ENCODE measurements at regions not wholly inside any gene's neighbourhood (a gene's known extent, or its start where the extent isn't known, plus 50 kb on each side); places are given as distances from the start of the nearest gene placed in this dataset.

DNA sequence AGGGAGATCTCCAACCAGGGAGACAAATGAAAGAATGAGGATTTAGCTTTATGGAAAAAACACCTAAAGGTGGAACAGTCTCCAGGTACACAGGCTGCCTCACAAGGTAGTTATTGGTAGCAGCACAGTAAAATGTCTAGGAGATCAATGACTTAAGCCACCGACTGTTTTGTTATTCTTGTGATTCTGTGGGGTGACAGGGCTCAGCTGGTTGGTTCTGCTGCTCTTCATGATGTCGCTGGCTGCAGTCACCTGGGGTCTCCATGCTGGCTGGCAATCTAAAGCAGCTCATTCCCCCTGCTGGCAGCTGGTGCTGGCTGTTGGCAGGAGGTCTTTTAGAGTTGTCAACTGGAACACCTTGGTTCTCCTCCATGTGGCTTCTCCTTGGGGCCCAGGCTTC, 69.2 kb downstream of the FOXL1 start:
- H3K4me1 ChIP-seq (ENCODE audit: low read depth), result no peaks in the 10 kb centered on the region

DNA sequence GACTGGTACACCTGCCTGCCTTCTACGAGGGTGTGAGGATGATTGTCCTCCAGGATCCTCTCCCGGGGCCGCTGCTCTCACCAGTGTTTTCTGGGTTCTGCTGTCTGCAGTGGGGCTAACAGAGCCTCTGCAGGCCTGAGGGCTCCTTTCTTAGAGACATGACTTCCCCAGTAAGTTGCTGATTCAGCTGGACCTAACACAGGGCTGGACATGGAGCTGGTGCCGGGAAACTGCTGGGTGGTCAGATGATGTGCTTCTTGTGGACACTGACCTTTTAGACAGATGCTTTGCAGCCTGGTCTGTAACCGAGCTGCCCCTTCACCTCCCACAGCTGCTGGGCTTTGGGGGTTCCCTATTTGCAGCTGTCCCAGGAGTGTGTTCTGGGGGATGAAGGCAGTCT, 71.5 kb downstream of the FOXL1 start:
- Histone ChIP-seq H3K9me3 (ENCODE audit: low read depth) (no peaks in the 10 kb centered on the region), H3K27ac (no peak overlapping the region), H3K36me3 (no peaks in the 10 kb centered on the region), H3K4me3 (no peak overlapping the region), H3K27me3 (no peaks in the 10 kb centered on the region), H3K4me1 (ENCODE audit: low read depth) (no peaks in the 10 kb centered on the region)
- no peak for DNase-seq (ENCODE audit: low read depth in 1 of 2, low spot score in 1 of 2)
- TF ChIP-seq, protein P1, sequence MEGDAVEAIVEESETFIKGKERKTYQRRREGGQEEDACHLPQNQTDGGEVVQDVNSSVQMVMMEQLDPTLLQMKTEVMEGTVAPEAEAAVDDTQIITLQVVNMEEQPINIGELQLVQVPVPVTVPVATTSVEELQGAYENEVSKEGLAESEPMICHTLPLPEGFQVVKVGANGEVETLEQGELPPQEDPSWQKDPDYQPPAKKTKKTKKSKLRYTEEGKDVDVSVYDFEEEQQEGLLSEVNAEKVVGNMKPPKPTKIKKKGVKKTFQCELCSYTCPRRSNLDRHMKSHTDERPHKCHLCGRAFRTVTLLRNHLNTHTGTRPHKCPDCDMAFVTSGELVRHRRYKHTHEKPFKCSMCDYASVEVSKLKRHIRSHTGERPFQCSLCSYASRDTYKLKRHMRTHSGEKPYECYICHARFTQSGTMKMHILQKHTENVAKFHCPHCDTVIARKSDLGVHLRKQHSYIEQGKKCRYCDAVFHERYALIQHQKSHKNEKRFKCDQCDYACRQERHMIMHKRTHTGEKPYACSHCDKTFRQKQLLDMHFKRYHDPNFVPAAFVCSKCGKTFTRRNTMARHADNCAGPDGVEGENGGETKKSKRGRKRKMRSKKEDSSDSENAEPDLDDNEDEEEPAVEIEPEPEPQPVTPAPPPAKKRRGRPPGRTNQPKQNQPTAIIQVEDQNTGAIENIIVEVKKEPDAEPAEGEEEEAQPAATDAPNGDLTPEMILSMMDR (IDR thresholded peaks at IDR 0.05; ENCODE audit: low read depth, low read length), result no peak

More for the DNA sequence above, 69.2 kb downstream of the FOXL1 start:
- no peaks in the 10 kb centered on the region for H3K9me3 ChIP-seq (ENCODE audit: low read depth)
- H3K27ac ChIP-seq, result no peak overlapping the region
- no peaks in the 10 kb centered on the region for H3K36me3 ChIP-seq
- TF ChIP-seq, protein P1 (IDR thresholded peaks at IDR 0.05; ENCODE audit: low read depth, low read length), result no peak
- no peaks in the 10 kb centered on the region for H3K27me3 ChIP-seq
- no peak overlapping the region for H3K4me3 ChIP-seq
- DNase-seq (ENCODE audit: low read depth in 1 of 2, low spot score in 1 of 2), result no peak

DNA sequence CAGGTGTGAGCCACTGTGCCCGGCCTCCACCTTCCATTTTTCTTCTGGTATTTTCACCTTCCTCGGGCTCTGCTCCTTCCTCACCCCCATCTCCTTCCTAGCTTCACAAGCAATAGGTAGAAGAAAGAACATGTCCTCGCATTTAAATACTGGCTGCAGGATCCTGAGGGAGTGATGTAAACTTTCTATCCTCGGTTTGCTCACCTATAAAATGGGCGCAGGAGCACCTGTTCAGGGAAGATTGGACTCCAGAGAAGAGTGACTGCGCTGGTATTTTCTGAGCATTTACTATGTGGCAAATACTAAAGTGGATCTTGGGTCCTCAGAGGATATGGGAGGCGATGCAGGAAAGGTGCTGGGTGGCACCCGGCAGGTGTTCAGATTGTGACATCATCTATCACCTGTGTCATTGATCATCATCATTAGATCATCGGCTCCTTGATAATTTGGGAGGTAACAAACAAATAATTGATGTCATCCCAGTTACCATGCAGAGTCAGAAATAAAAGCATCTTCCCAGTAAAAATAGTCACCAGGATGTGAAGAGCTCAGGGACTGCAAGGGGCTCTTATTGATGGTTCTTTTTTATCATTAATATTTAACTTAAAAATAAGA, 72.8 kb downstream of the FOXL1 start:
- Histone ChIP-seq H3K27me3 (no peaks in the 10 kb centered on the region), H3K4me1 (ENCODE audit: low read depth) (no peaks in the 10 kb centered on the region), H3K36me3 (no peaks in the 10 kb centered on the region), H3K4me3 (no peak overlapping the region), H3K27ac (no peak overlapping the region), H3K9me3 (ENCODE audit: low read depth) (no peaks in the 10 kb centered on the region)
- DNase-seq (ENCODE audit: low read depth in 1 of 2, low spot score in 1 of 2), result no peak
- TF ChIP-seq, protein P1 (IDR thresholded peaks at IDR 0.05; ENCODE audit: low read depth, low read length), result no peak

DNA sequence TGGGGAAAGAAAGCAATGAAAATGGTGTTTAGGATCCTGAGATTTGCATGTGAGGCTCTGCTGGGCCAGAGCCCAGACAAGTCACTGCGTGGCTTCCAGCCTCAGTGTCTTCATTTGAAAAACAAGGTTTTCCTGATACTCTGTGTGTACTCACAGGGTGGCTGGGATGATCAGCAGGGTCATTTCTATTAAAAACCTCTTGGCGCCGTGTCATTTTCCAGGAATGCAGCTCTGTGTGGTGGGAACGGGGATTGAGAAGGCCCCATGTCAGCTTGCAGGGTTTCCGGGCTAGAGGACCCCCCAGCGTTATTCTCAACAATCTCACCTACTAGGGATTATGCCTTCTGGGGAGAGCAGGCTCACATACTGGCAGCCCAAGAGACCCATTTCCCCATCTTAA, 73.5 kb downstream of the FOXL1 start:
- TF ChIP-seq, protein P1 (IDR thresholded peaks at IDR 0.05; ENCODE audit: low read depth, low read length), result no peak
- H3K36me3 ChIP-seq, result no peaks in the 10 kb centered on the region
- DNase-seq (ENCODE audit: low read depth in 1 of 2, low spot score in 1 of 2), result no peak
- H3K4me1 ChIP-seq (ENCODE audit: low read depth), result no peaks in the 10 kb centered on the region
- H3K9me3 ChIP-seq (ENCODE audit: low read depth), result no peaks in the 10 kb centered on the region
- H3K27ac ChIP-seq, result no peak overlapping the region
- no peak overlapping the region for H3K4me3 ChIP-seq
- H3K27me3 ChIP-seq, result no peaks in the 10 kb centered on the region

DNA sequence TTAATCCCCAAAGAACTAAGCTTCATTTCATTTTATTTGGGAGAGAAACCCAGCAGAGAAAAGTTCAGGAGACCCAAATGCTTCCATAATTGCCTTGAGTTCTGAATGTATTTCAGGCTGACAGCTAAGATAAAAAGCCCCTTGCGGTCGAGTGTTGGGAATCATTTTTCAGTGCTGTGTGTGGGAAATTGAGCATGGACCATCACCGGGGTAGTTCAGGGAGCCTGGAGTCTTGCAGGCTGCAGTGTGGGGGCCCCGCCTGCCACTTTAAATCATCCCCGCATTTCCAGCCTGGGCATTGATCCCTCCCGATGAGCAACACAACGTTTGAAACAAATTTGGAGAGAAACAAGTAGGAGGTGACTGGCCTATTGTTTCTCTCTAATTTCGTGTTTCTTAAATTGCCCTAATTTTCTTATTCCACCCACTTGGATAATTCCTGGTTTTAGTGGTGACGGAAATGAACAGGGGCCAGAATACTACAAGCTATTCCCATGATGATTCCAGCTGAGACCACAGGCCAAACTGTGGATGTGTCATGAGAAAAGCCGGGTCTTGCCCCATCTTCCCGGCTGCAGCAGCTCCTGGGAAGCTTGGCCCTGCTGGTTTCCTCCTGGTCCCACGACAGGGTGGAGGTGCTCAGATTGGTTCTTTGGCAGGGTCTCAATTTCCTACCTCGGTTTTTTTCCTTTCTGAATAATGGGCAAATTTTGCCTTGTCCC, 75.1 kb downstream of the FOXL1 start:
- no peaks in the 10 kb centered on the region for H3K36me3 ChIP-seq
- DNase-seq (ENCODE audit: low read depth in 1 of 2, low spot score in 1 of 2), result peak in 1 of 2 donors; percentile 55
- no peak overlapping the region for H3K27ac ChIP-seq
- no peaks in the 10 kb centered on the region for H3K9me3 ChIP-seq (ENCODE audit: low read depth)
- TF ChIP-seq, protein P1 (IDR thresholded peaks at IDR 0.05; ENCODE audit: low read depth, low read length), result no peak
- H3K4me1 ChIP-seq (ENCODE audit: low read depth), result no peaks in the 10 kb centered on the region
- H3K27me3 ChIP-seq, result no peaks in the 10 kb centered on the region
- no peak overlapping the region for H3K4me3 ChIP-seq

Data from cardiac muscle cell (in vitro differentiated cells and primary cell).